ENCODE measurements at regions not wholly inside any gene's neighbourhood (a gene's known extent, or its start where the extent isn't known, plus 50 kb on each side); places are given as distances from the start of the nearest gene placed in this dataset.

DNA sequence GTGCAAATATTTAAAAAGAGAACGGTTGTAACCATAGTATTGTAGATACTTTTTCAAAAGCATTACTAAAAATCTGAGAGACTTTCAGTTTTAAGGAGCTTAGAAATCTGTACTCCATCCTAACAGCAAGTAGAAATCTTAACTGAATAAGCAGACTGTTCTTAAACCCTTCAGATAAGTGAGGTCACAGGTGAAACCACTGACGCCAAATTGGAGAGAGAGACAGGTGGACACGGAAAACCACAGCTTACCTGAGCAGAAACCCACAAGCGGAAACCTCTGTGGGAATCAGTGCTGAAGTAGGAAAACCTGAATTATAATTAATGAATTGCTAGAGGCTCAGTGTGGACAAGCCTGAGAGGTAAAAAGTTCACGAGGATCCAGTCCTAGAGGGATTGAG lies 959.4 kb upstream of the CELF4 start:
- TF ChIP-seq CEBPB (IDR thresholded peaks at IDR 0.05; ENCODE audit: low read depth, low read length) (no peak), KDM4A (IDR thresholded peaks at IDR 0.05; ENCODE audit: low read depth, low read length, severe bottlenecking) (no peak), TCF12 (IDR thresholded peaks at IDR 0.05; ENCODE audit: low read depth, low read length) (no peak)
- TF ChIP-seq, protein P1, sequence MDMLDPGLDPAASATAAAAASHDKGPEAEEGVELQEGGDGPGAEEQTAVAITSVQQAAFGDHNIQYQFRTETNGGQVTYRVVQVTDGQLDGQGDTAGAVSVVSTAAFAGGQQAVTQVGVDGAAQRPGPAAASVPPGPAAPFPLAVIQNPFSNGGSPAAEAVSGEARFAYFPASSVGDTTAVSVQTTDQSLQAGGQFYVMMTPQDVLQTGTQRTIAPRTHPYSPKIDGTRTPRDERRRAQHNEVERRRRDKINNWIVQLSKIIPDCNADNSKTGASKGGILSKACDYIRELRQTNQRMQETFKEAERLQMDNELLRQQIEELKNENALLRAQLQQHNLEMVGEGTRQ (IDR thresholded peaks at IDR 0.05; ENCODE audit: low read length) = no peak
- TF ChIP-seq, protein P2, sequence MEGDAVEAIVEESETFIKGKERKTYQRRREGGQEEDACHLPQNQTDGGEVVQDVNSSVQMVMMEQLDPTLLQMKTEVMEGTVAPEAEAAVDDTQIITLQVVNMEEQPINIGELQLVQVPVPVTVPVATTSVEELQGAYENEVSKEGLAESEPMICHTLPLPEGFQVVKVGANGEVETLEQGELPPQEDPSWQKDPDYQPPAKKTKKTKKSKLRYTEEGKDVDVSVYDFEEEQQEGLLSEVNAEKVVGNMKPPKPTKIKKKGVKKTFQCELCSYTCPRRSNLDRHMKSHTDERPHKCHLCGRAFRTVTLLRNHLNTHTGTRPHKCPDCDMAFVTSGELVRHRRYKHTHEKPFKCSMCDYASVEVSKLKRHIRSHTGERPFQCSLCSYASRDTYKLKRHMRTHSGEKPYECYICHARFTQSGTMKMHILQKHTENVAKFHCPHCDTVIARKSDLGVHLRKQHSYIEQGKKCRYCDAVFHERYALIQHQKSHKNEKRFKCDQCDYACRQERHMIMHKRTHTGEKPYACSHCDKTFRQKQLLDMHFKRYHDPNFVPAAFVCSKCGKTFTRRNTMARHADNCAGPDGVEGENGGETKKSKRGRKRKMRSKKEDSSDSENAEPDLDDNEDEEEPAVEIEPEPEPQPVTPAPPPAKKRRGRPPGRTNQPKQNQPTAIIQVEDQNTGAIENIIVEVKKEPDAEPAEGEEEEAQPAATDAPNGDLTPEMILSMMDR (IDR thresholded peaks at IDR 0.05; ENCODE audit: control extremely low read depth in 1 of 3, insufficient read depth in 1 of 3, low read depth in 1 of 3, low read length in 3 of 3) = no peak

Data from H1 (cell line).